NCI-H69 (cell line): ENCODE measurements at regions not wholly inside any gene's neighbourhood (a gene's known extent, or its start where the extent isn't known, plus 50 kb on each side); places are given as distances from the start of the nearest gene placed in this dataset.

Experiments used
- DNase-seq: peaks from one replicate; lab custom pipeline; 2025; lab: John Stamatoyannopoulos, UW

DNA sequence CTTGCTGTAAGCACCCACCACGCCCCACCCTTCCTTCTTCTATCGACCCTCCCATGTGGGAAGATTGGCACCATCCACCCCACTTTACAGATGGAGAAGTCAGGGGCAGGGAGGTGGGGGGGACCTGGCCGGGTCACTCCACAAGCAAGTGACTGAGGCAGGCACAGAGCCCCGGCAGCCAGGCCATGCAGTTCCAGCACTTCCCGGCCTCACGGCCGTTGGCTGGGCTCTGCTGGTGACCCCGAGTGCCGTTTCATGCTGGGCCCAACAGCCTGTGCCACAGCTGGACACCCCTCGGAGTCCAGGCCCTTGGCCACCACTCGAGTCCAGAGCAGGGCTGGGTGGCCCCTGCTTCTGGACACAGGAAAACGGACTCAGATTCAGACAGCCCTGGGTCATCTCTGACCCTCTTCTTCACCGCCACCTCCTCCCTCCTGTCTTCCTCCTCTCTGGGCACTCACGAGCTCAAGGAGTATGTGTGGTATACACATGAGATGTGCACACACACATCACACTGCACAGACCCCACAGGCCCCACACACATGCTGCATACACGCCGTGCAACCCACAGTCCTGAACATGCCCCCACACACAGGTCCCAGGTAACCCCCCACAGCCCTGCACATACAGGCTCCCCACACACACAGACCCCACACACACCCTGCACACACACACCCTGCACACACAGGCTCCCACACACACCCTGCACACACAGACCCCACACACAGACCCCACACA is 89.3 kb upstream of the GPC1 start:
- DNase-seq: no peak

DNA sequence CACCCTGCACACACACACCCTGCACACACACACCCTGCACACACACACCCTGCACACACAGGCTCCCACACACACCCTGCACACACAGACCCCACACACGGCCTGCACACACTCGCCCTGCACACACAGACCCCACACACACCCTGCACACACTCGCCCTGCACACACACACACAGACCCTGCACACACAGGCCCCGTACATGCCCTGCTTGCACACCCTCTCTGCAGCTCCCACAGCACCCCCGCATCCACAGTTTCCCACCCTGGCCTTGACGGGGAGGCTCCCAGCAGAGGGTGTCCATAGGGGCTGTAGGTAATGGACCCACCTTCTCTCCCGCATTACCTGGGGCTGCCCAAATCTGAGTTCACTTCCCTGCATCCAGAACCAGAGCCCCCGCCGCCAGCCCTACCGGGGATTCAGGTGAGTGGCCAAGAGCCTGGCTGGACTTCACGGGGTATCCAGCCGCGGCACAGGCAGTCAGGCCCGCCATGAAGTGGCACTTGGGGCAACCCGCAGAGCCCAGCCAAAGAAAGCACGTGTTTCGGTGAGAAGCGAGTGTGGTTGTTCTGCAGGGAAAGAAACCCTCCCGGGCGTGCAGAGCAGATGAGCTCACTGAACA is 88.6 kb upstream of the GPC1 start:
- no peak for DNase-seq

DNA sequence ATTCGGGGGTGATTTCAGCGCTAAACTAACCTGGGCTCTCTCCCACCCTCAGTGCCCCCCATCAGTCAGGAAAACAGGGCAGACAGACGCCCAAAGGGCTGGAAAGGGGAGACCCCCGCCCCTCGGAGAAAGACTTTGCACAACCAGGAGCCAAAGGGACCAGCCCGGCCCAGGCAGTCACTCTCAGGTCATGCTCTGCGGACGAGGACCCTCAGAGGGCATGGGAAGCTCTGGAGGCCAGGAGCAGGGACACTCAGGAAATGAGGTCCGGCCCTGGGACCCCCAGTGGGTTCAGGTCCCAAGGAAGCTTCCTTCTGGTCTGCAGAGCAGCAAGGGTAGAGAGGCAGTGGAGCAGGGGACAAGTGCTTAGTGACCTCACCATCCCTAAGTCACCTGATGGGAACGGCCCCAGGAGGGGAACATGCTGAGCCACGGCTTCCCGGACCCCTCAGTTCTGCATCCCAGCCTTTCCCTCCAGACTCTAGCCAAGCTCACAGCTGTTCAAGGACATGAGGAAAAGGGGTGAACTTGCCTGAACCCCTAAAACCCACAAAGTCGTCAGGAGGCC is 88.0 kb upstream of the GPC1 start:
- DNase-seq: no peak

DNA sequence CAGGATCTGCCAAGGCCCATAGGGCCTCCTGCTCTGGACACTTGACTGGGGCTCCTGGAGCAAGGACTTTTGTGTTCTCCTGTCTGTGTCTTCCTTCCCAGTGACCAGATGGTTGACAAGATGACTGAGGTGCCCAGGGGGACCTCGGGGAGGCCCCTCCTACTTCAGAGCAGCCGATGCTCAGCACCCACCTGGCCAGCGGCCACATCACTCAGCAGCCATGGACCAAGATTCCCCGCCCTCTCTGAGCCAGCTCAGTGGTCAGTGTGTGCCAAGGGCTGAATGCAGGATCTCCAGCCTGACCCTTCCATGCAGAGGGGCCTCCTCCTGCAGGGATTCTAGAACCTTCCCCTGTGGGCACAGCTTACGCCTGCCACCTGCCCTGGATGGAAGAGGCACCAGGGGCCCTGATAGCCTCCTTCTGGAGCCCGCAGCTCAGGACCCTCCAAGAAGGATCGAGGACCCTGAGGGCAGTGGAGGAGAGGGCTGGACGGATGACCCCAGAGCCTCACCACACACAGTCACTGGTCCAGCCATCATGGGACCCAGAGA is 87.4 kb upstream of the GPC1 start:
- no peak for DNase-seq

DNA sequence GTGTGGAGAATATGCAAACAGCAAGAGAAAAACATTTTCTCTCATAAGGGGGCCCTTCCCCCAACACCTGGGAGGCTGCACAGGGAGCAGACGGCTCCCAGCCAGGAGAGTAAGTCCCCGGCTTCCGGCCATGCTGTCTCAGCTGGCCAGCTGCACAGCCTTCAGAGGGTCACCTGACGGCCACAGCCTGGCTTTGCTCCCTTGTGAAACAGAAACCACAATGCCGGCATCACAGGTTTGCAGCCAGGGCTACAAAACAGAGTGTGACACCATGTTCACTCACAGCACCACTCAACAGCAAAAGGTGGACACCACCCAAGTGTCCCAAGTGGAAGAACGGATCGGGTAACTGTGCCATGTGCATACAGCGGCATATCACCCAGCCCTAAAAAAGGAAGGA is 86.9 kb upstream of the GPC1 start:
- DNase-seq: no peak

DNA sequence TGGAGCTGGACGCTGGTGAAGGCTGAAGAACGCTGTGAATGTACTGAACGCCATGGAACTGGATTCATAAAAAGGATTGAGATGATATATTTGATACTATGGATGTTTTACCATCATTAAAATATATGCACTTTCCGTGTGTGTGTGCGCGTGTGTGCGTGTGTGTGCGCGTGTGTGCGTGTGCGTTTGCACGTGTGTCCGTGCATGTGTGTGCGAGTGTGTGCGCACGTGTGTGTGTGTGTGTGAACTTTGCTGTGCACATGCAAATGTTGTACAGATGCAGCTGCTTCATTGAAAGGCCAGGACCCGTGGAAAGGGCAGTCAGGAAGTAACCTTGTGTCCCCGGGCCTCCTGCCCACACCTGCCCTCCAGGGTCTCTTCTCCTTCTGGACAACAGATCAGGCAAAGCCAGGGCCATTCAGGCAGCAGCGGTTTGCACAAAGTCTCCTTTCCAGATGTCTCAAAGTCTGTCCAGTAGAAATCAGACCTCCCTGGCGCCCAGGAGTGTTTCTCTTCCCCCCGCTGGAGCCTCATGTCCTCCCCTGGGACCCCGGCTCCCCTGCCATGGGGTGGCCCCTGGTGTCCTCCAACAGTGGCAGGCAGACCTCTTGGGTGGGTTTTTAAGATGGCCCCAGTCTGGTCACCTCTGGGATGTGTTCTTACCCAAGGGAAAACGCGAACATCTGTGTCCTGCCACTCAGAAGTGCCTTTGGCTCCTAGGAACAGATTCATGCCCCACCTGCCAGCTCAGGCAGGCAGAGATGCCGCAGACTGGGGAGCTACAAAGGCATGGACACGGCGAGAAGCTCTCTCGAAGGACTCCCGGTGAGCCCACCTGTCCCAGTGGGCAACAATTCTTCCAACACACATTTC is 86.1 kb upstream of the GPC1 start:
- no peak for DNase-seq

DNA sequence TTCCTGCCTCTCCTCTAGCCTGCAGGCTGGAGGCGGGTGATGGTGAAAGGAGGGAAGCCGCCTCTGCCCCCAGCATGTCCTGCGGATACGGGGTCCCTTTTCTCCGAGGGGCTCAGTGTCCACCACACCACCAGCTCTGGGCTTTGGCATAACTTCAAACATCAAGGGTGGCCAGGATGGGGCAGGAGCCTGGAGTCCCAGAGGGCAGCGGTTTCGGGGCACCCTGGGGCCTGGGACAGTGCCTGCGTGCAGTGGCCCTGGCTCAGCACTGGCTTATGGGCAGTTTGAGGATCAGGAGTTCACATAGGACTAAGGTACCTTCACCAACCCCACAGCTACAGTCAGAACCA is 85.5 kb upstream of the GPC1 start:
- no peak for DNase-seq

DNA sequence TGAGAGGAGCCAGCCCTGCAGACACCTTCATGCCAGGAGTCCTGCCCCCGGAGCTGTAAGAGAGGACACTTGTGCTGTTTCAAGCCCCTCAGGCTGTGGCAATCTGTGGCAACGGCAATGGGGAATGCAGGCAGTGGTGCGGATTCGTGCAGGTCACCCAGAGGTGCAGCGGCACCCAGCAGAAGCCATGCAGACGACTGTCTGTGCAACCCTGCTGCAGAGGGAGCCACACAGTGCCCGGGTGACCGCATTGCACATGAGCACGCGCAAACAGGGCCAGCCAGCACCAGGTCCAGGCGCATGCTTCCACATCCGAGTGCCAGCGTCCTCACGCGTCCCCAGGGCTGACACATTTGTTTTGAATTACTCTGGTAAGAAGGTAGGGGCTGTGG is 84.8 kb upstream of the GPC1 start:
- DNase-seq: no peak

DNA sequence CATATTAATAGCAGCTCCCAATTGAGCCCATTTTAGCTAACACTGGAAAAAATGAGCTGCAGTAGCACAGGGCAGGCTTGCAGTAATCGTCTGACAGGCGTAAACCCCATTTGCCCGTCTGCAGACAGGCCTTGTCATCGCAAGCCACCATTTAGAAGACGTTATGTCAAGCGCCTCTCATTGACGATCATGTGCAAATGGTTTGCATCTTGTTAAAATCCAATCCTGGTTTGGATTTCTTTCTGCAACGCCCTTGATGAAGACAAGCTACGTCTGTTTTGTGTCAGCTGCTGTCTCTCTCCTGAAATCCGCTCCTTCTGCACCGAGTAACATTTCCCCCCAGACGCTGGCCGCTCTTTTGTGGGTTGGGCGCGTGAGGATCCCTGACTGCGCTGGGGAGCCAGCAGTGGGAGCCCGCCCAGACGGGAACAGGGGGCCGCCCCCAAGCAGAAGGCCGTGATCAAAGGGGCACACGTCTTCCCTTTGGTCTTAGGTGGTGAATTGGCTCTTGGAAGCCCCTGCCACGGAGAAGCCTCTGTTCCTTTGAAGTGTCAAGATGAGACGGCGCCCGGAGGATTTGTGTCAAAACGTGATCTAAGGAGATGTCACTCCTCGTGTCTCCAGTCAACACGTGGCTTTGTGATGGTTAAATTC is 84.2 kb upstream of the GPC1 start:
- DNase-seq: no peak

DNA sequence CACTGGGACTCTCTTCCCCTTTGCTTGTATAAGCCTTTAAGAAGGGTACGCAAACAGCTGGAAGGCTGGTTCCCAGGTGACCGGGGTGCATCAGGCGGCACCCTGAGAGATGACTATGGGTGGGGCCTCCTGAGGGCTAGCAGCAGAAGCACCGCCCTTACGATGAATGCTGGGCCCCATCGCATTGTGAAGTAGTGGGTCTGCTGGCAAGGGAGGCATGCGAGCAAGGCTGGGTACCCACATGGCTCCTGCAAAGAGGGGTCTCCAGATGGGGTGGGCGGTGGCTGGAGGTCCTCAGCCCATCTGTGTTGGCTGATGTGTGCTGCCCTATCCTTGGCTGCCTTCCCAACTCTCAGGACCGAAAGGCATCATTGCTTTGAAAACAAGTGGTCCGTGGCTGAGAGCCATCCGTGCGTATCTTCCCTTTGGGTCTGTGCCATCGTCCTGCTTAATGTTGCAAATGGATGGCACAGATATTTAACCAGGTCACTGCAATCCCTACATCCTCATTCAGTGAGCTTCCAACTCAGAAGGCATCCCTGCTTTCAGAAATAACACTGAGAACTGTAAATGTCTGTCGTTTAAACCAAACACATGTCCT is 83.5 kb upstream of the GPC1 start:
- peak; percentile 65 for DNase-seq

DNA sequence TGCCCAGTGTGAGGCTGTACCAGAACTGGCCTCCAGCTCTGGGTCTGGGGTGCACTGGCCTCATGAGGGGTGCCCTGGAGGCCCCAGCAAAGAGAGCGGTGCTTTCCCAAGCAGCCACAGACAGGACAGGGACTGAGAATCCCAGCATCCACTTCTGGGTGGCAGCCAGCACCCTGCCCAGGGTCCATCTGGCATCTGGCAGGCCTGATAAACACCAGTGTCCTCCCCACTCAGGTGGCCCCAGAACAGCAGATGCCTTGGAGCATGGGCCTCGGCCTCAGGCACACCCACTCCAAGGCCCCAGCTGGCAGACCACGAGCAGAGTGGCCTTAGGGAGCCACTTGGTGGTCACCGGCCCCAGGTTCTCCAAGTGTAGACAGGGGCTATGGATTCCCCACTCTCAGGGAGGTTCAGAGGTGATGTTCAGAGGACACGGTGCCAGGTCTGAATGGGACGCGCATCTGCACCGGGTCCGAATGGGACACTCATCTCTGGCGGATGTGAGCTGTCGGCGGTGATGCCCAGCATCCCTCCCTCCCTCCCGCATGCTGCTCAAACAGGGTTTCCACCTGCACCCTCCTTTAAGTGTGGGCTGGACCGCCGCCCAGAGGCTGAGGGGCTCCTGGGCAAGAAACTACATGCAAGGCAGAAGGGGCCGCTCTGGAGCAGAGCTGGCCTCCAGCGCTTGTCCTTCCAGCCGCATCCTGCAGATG is 82.2 kb upstream of the GPC1 start:
- DNase-seq: no peak

DNA sequence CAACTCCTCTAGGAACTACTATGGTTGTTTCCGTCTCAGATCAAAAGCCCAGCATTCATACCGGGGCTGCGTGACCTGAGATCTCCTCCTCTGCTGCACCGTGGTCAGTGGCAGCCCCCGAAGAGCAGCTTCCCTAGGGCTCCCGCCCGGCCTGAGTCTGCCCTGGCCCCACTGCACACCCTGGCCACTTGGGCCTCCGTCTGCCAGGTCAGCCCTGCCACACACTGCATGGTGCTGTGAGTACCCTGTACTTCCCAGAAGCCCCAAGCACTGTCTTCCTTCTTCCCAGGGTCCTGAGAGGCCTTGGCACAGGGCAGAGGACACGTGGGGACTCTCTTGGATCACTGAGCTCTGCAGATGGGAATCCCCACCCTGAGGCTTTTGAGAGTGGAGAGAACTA is 81.5 kb upstream of the GPC1 start:
- DNase-seq: no peak

DNA sequence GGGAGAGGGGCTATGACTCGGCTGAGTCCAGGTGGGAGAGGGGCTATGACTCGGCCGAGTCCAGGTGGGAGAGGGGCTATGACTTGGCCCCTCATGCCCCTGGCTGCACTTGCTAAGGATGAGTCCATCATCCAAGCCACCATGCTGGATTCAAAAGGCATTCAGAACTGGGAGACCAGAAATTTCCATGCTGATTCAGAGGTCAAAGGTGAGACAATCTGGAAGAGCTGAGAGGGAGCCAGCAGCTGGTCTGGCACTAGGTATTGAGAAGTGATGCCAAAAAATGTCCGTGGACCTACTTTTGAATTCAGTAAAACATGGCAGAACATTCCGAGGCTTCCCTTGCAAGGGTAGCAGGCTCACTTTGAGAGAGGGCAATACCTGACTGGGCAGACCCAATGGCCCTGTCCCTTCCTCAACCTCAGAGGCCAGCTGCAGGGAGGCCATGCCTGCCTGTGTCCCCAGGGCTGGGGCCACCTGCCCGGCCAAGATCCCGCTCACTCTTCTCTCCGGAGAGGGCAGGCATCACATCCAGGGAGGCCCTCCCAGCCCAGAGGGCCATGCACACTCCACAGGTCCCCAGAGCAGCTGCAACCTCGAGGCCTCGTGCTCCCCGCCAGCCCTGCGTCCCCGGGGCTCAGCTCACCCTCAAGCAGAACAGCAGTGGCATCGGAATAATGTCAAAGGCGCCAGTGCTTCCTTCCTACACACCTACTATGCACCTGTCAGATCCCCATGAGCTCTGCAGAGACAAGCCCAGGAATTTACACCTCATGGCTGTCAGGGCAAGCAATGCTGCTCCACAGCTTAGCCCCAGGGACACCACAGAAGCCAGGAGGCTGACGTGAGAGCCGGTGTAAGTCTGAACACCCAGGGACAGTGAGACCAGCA is 80.2 kb upstream of the GPC1 start:
- DNase-seq: no peak

DNA sequence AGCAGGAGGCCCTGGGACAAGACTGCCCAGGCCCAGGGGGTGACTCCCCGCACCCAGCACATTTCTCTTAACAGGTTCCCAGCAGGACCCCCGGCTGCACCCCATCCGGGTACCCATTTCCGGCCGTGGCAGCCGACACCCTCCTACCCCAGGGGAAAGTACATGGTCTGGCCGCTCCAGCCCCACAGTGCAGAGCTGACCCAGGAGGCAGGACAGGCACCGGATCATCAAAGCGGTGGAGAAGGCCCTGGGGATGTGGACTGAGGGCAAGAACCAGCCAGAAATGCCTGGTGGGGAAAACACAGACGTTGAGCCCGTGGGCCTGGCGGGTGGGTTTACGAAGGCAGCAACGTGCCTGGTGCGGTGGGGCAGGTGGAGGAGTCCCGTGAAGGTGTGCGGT is 79.5 kb upstream of the GPC1 start:
- no peak for DNase-seq

DNA sequence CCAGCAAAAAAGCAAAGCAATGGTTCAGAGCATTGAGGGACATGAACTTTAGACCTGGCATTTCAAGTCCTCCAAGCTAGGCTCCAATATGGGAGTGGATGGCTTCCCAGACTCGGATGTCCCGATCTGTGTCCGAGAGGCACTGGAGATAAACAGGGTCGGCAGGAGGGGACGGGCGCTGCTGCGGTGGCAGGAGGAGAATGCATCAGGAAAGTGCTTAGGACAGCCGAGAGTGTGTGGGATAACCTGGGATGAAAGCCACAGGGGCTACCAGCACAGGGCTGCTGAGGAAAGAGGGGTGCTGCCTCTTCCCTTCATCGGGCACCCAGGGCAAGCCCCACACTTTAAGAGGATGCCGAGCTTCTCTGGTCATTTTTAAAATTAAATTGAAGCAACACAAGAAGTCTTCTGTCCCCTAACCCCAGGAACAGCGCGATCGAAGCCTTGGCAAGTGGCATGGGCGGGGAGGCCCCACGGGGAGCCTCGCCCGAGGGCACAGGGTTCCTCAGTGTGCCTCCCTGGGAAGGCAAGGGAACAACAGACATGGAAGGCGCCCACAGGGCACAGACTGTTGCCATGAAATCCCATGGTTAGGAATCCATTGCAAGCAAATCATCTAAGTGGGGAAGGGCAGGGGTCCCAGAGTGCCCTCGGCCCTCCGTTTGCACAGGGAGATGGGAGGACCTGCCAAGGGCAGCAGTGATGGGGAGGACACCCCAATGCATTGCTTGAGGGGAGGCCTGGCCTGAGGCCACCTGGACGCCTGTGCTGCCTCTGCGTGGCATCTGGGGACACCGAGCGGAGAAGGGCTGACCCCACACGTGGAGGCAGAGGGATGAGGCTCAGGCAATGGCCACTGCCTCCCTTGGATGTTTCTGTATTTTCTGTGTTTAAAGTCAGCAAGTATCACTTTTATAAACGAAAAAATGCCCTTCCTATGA is 78.5 kb upstream of the GPC1 start:
- no peak for DNase-seq

DNA sequence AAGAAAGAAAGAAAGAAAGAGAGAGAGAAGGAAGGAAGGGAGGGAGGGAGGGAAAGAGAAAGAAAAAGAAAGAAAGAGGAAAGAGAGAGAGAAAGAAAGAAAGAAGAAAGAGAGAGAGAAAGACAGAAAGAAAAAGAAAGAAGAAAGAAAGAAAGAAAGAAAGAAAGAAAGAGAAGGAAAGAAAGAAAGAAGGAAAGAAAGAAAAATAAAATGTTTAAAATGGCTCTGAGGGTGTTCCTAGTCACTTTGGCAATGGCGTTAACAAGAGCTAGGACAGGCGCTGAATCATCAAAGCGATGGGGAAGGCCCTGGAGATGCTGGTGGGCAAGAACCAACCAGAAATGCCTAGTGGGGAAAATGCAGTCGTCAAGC is 77.8 kb upstream of the GPC1 start:
- no peak for DNase-seq

DNA sequence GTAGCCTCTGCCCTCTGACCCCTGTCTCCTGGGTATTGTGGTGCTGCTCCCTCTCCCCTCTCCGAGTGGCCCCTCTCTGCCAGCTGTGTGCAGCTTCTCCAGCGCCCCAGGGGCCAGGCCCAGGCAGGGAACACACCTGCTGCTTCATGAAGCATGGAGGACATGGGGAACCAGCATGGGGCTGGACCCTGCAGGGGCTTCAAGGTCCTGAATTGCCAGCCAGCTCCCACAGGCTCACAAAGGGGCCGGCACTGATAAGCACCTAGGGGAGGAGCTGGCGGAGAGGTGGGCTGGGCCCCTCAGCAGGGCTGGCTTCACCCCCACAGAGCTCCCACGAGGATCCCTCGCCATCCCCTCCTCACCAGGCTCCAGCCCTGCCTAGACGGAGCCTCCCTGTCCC is 77.4 kb upstream of the GPC1 start:
- no peak for DNase-seq

DNA sequence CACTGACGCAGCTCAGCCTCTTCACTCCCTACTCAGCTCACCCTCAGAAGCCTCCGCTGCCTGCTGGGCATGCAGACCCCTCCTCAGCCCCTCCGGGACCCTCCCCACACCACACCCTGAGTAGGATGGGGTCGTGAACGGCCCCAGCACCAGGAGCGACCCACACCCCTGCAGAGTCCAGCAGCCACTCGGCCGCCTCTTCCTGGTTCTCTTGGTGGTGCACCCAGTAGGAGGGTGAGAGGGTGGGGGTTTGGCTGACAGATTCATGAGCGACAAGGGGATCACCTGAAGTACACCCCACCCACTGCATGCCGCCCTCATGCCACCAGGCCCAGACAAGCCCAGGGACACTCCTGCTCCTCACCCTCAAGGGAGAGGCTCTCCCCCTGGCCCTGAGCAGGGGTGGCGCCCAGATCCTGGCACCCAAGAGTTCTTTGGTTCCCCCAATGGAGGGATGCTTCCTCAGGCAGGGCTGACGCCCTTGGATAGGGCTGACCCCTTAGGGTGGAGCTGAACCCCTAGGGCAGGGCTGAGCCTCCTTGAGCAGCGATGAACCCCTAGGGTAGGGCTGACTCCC is 76.6 kb upstream of the GPC1 start:
- DNase-seq: no peak

DNA sequence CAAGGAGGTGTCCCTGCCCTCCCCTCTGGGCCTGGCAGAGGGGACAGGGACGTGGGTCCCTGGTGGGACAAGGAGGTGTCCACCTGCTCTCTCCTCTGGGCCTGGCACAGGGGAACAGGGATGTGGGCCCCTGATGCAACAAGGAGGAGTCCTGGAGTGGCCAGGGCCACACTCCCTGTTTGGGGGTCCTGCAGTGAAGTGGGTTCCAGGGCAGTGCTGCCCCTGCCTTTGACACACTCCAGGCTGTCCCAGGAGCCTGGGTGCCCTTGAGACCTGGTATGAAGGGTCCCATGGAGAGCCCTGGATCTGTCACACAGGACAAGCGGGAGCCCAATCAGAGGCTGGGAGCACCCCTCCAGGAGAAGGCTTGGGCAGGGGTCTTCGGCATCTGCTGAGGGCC is 75.8 kb upstream of the GPC1 start:
- no peak for DNase-seq
